ENCODE measurements at regions not wholly inside any gene's neighbourhood (a gene's known extent, or its start where the extent isn't known, plus 50 kb on each side); places are given as distances from the start of the nearest gene placed in this dataset.

DNA sequence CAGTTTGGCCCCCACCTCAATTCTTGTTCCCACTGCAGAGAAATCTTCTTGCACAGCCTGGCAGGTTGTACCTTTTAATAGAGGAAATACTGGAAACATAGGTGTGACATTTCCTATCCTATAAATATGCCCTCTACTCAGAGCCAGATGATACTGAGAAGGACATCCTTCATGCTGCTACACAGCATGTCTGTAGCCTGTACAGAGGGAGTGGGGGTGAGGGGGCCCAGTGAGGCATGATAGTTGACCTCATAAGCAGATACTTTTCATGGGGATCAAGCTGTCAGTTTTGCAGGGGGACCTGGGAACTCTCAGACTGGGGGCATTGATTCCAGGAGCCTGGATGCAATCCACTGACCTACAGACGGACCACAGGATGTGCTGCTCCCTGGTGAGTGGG, 96.2 kb upstream of the TOP1 start:
- ATAC-seq (ENCODE audit: poor library complexity): no peak
- CTCF ChIA-PET: no interaction called here
- H3K4me3 ChIP-seq (ENCODE audit: low read length): no peak overlapping the region
- H3K36me3 ChIP-seq (ENCODE audit: insufficient read depth, low read length): no peaks in the 10 kb centered on the region
- no peak for TF ChIP-seq CTCF (IDR thresholded peaks at IDR 0.05)
- Mint-ChIP-seq H3K27ac (no peak overlapping the region), H3K9me3 (peaks cover 4% of the 10 kb centered on the region), H3K27me3 (no peaks in the 10 kb centered on the region), H3K4me3 (no peak overlapping the region), H3K4me1 (ENCODE audit: low read depth) (no peaks in the 10 kb centered on the region), H3K36me3 (ENCODE audit: low read depth) (no peaks in the 10 kb centered on the region)
- no peaks in the 10 kb centered on the region for H3K27me3 ChIP-seq (ENCODE audit: control insufficient read depth in 1 of 2, insufficient read depth in 2 of 2, low read length in 2 of 2)
- no peak overlapping the region for H3K27ac ChIP-seq (ENCODE audit: low read depth in 1 of 2, low read length in 2 of 2)
- POLR2A ChIA-PET: interaction anchor here (0.7 kb wide), 1 partner anchor 328 kb away, joined by 4 read pairs; no protein-coding TSS in a partner anchor
- intact Hi-C loops (cut with DNase I, micrococcal nuclease): no loop called here
- no peak for DNase-seq
- H3K4me1 ChIP-seq (ENCODE audit: insufficient read depth, low read length): no peaks in the 10 kb centered on the region
- no peaks in the 10 kb centered on the region for H3K9me3 ChIP-seq (ENCODE audit: control insufficient read depth in 1 of 2, insufficient read depth in 1 of 2, low read length in 2 of 2)

GRCh38 chr20:40933758-40934157, 94.9 kb upstream of the TOP1 start:
- H3K9me3 Mint-ChIP-seq: peaks cover 4% of the 10 kb centered on the region
- H3K27ac ChIP-seq (ENCODE audit: low read depth in 1 of 2, low read length in 2 of 2): no peak overlapping the region
- no peaks in the 10 kb centered on the region for H3K36me3 ChIP-seq (ENCODE audit: insufficient read depth, low read length)
- ChIA-PET CTCF (no interaction called here), POLR2A (no interaction called here)
- no peak overlapping the region for H3K4me3 Mint-ChIP-seq
- no peaks in the 10 kb centered on the region for H3K27me3 Mint-ChIP-seq
- no peaks in the 10 kb centered on the region for H3K36me3 Mint-ChIP-seq (ENCODE audit: low read depth)
- no peak overlapping the region for H3K27ac Mint-ChIP-seq
- H3K4me1 Mint-ChIP-seq (ENCODE audit: low read depth): no peaks in the 10 kb centered on the region
- intact Hi-C loops (cut with DNase I, micrococcal nuclease): no loop called here
- H3K27me3 ChIP-seq (ENCODE audit: control insufficient read depth in 1 of 2, insufficient read depth in 2 of 2, low read length in 2 of 2): no peaks in the 10 kb centered on the region
- H3K4me3 ChIP-seq (ENCODE audit: low read length): no peak overlapping the region
- no peak for ATAC-seq (ENCODE audit: poor library complexity)
- H3K9me3 ChIP-seq (ENCODE audit: control insufficient read depth in 1 of 2, insufficient read depth in 1 of 2, low read length in 2 of 2): no peaks in the 10 kb centered on the region
- no peak for DNase-seq
- H3K4me1 ChIP-seq (ENCODE audit: insufficient read depth, low read length): no peaks in the 10 kb centered on the region
- TF ChIP-seq CTCF (IDR thresholded peaks at IDR 0.05): no peak

- Histone ChIP-seq H3K27me3 (ENCODE audit: control insufficient read depth in 1 of 2, insufficient read depth in 2 of 2, low read length in 2 of 2) (no peaks in the 10 kb centered on the region), H3K36me3 (ENCODE audit: insufficient read depth, low read length) (no peaks in the 10 kb centered on the region), H3K4me1 (ENCODE audit: insufficient read depth, low read length) (no peaks in the 10 kb centered on the region), H3K27ac (ENCODE audit: low read depth in 1 of 2, low read length in 2 of 2) (no peak overlapping the region), H3K4me3 (ENCODE audit: low read length) (no peak overlapping the region), H3K9me3 (ENCODE audit: control insufficient read depth in 1 of 2, insufficient read depth in 1 of 2, low read length in 2 of 2) (no peaks in the 10 kb centered on the region)
- H3K27me3 Mint-ChIP-seq: no peaks in the 10 kb centered on the region
- peaks cover 4% of the 10 kb centered on the region for H3K9me3 Mint-ChIP-seq
- intact Hi-C loops (cut with DNase I, micrococcal nuclease): no loop called here
- H3K4me1 Mint-ChIP-seq (ENCODE audit: low read depth): no peaks in the 10 kb centered on the region
- H3K36me3 Mint-ChIP-seq (ENCODE audit: low read depth): no peaks in the 10 kb centered on the region
- no peak for ATAC-seq (ENCODE audit: poor library complexity)
- no peak overlapping the region for H3K4me3 Mint-ChIP-seq
- TF ChIP-seq CTCF (IDR thresholded peaks at IDR 0.05): no peak
- ChIA-PET POLR2A (no interaction called here), CTCF (no interaction called here)
- DNase-seq: no peak
- H3K27ac Mint-ChIP-seq: no peak overlapping the region
These were observed 90.6 kb upstream of the TOP1 start for GRCh38 chr20:40938020-40938419.

Measured in CD4-positive, alpha-beta T cell (primary cell).